GM21390 (cell line): ENCODE measurements at regions not wholly inside any gene's neighbourhood (a gene's known extent, or its start where the extent isn't known, plus 50 kb on each side); places are given as distances from the start of the nearest gene placed in this dataset.
"Not testable (repeated sequence)": the region's sequence is repeated elsewhere in the genome, so short reads cannot be mapped to it uniquely, and the experiment has no call there.

Experiments
- ATAC-seq: cut with Tn5 transposase; IDR thresholded peaks from one replicate; pipeline ENCODE4 v1.9.1; 2021; ENCODE audit not compliant: unreplicated experiment

GRCh38 chr3:127520993-127521392 is 69.5 kb downstream of the TPRA1 start:
- no peak for ATAC-seq

- no peak for ATAC-seq
Observed at GRCh38 chr3:127518456-127519081, 72.0 kb downstream of the TPRA1 start.

- no peak for ATAC-seq
Observed at GRCh38 chr3:127512256-127512655, 78.3 kb downstream of the TPRA1 start.

GRCh38 chr3:127501177-127501576 is 89.4 kb downstream of the TPRA1 start:
- ATAC-seq: no peak

GRCh38 chr3:127497676-127498075 is 92.9 kb downstream of the TPRA1 start:
- ATAC-seq: no peak

- no peak for ATAC-seq
Observed at GRCh38 chr3:127497166-127497565, 93.4 kb downstream of the TPRA1 start.

- no peak for ATAC-seq
Observed at GRCh38 chr3:127495821-127496655, 94.5 kb downstream of the TPRA1 start.

- no peak for ATAC-seq
Observed at GRCh38 chr3:127493924-127494646, 96.4 kb downstream of the TPRA1 start.

- ATAC-seq: no peak
Observed at GRCh38 chr3:127492426-127492825, 98.1 kb downstream of the TPRA1 start.

- ATAC-seq: no peak
Observed at GRCh38 chr3:127491909-127492308, 98.6 kb downstream of the TPRA1 start.

GRCh38 chr3:127491323-127491722 is 99.2 kb downstream of the TPRA1 start:
- no peak for ATAC-seq

- ATAC-seq: not testable (repeated sequence)
Observed at GRCh38 chr3:127491024-127491305, 99.6 kb downstream of the TPRA1 start.

- ATAC-seq: no peak
Observed at GRCh38 chr3:127490271-127491023, 100.1 kb downstream of the TPRA1 start.

GRCh38 chr3:127489357-127489756 is 101.2 kb downstream of the TPRA1 start:
- no peak for ATAC-seq

GRCh38 chr3:127488740-127489139 is 101.8 kb downstream of the TPRA1 start:
- no peak for ATAC-seq

- no peak for ATAC-seq
Observed at GRCh38 chr3:127488141-127488672, 102.3 kb downstream of the TPRA1 start.

GRCh38 chr3:127487196-127487595 is 103.3 kb downstream of the TPRA1 start:
- no peak for ATAC-seq

GRCh38 chr3:127486321-127486944 is 104.1 kb downstream of the TPRA1 start:
- no peak for ATAC-seq

- ATAC-seq: no peak
Observed at GRCh38 chr3:127485396-127486170, 105.0 kb downstream of the TPRA1 start.
